ENCODE measurements at regions not wholly inside any gene's neighbourhood (a gene's known extent, or its start where the extent isn't known, plus 50 kb on each side); places are given as distances from the start of the nearest gene placed in this dataset.

GRCh38 chr11:44382118-44382517 lies 72.2 kb upstream of the ALX4 start:
- WGBS, 5 donors: 27 to 61% (median 50%) methylated on average over 6 of the region's 6 CpGs
- TF ChIP-seq CTCF (IDR thresholded peaks at IDR 0.05) (no peak), POLR2AphosphoS5 (IDR thresholded peaks at IDR 0.05) (no peak), POLR2A (IDR thresholded peaks at IDR 0.05) (no peak), EP300 (IDR thresholded peaks at IDR 0.05) (no peak)
- no peaks in the 10 kb centered on the region for H3K4me1 ChIP-seq
- H3K36me3 ChIP-seq: no peaks in the 10 kb centered on the region
- no peak overlapping the region for H3K4me3 ChIP-seq
- peaks cover 0 to 53% (median 9%) of the 10 kb centered on the region in 3 donors for H3K27me3 ChIP-seq
- no peak overlapping the region for H3K27ac ChIP-seq
- no peak for DNase-seq
- intact Hi-C loops (cut with DNase I; ENCODE audit: low total_unique reads): no loop called here
- peaks cover 0 to 10% (median 7%) of the 10 kb centered on the region in 4 donors for H3K9me3 ChIP-seq

- Histone ChIP-seq H3K27me3 (peaks cover 0 to 53% (median 9%) of the 10 kb centered on the region in 3 donors), H3K36me3 (no peaks in the 10 kb centered on the region), H3K4me3 (no peak overlapping the region), H3K9me3 (peaks cover 0 to 4% (median 1%) of the 10 kb centered on the region in 4 donors), H3K4me1 (no peaks in the 10 kb centered on the region), H3K27ac (no peak overlapping the region)
- DNase-seq: no peak
- WGBS, 5 donors: 77 to 87% (median 80%) methylated on average over 6 of the region's 6 CpGs
- no peak for TF ChIP-seq EP300 (IDR thresholded peaks at IDR 0.05)
- no peak for TF ChIP-seq POLR2A (IDR thresholded peaks at IDR 0.05)
- TF ChIP-seq CTCF (IDR thresholded peaks at IDR 0.05): no peak
- TF ChIP-seq POLR2AphosphoS5 (IDR thresholded peaks at IDR 0.05): no peak
- intact Hi-C loops (cut with DNase I; ENCODE audit: low total_unique reads): no loop called here
These were observed 72.8 kb upstream of the ALX4 start for GRCh38 chr11:44382656-44383240.

- no peak overlapping the region for H3K27ac ChIP-seq
- H3K36me3 ChIP-seq: no peaks in the 10 kb centered on the region
- no peak overlapping the region for H3K4me3 ChIP-seq
- intact Hi-C loops (cut with DNase I; ENCODE audit: low total_unique reads): no loop called here
- no peaks in the 10 kb centered on the region for H3K9me3 ChIP-seq
- TF ChIP-seq POLR2A (IDR thresholded peaks at IDR 0.05): no peak
- TF ChIP-seq EP300 (IDR thresholded peaks at IDR 0.05): no peak
- TF ChIP-seq POLR2AphosphoS5 (IDR thresholded peaks at IDR 0.05): no peak
- TF ChIP-seq CTCF (IDR thresholded peaks at IDR 0.05): no peak
- no peaks in the 10 kb centered on the region for H3K4me1 ChIP-seq
- peaks cover 0 to 51% (median 9%) of the 10 kb centered on the region in 3 donors for H3K27me3 ChIP-seq
- DNase-seq: no peak
- WGBS, 5 donors: 85 to 96% (median 86%) methylated on average over 1 of the region's 1 CpG
These were observed 73.3 kb upstream of the ALX4 start for GRCh38 chr11:44383246-44383645.

GRCh38 chr11:44387415-44387814 lies 77.5 kb upstream of the ALX4 start:
- H3K4me1 ChIP-seq: no peaks in the 10 kb centered on the region
- no peak for DNase-seq
- peaks cover 0 to 30% (median 0%) of the 10 kb centered on the region in 3 donors for H3K27me3 ChIP-seq
- peaks cover 0 to 17% (median 12%) of the 10 kb centered on the region in 4 donors for H3K9me3 ChIP-seq
- intact Hi-C loops (cut with DNase I; ENCODE audit: low total_unique reads): no loop called here
- H3K27ac ChIP-seq: no peak overlapping the region
- H3K36me3 ChIP-seq: no peaks in the 10 kb centered on the region
- 67 to 73% (median 70%) methylated on average over 4 of the region's 4 CpGs for WGBS, 5 donors
- H3K4me3 ChIP-seq: no peak overlapping the region
- TF ChIP-seq EP300 (IDR thresholded peaks at IDR 0.05) (no peak), POLR2AphosphoS5 (IDR thresholded peaks at IDR 0.05) (no peak), POLR2A (IDR thresholded peaks at IDR 0.05) (no peak), CTCF (IDR thresholded peaks at IDR 0.05) (no peak)

Data from stomach (tissue), 8 donors.